Transverse colon (tissue), 4 donors: ENCODE measurements at regions not wholly inside any gene's neighbourhood (a gene's known extent, or its start where the extent isn't known, plus 50 kb on each side); places are given as distances from the start of the nearest gene placed in this dataset.

Experiments
- DNase-seq: peaks from one replicate; pipeline ENCODE4 v3.0.0-alpha.2; 2019
- H3K27ac ChIP-seq, 4 donors: fragments of 200-600 bp; sonication (generic); 2 replicates each; pipeline ENCODE4 v1.5.1; 2016 to 2018; ENCODE audit warnings: inconsistent platforms in 4 of 4
- H3K27me3 ChIP-seq: fragments of 200-600 bp; sonication (generic); 2 replicates; pipeline ENCODE4 v1.5.1; 2017; ENCODE audit warnings: inconsistent platforms
- H3K36me3 ChIP-seq, 4 donors: fragments of 200-600 bp; sonication (generic); 2 replicates each; pipeline ENCODE4 v1.5.1; 2017 to 2019; ENCODE audit warnings: inconsistent platforms in 4 of 4
- H3K4me1 ChIP-seq, 4 donors: fragments of 200-600 bp; sonication (generic); 2 replicates each; pipeline ENCODE4 v1.5.1; 2017 to 2020; ENCODE audit warnings: inconsistent platforms in 4 of 4
- H3K4me3 ChIP-seq, 4 donors: fragments of 200-600 bp; sonication (generic); 1 replicate in 1 of 4; 2 replicates in 3 of 4; pipeline versions ENCODE4 v1.5.1 to v1.6.1; 2017 to 2019; ENCODE audit warnings: inconsistent platforms in 4 of 4
- H3K9me3 ChIP-seq, 2 donors: fragments of 200-600 bp; sonication (generic); 2 replicates each; pipeline ENCODE4 v1.5.1; 2017 to 2019; ENCODE audit warnings: inconsistent platforms in 2 of 2
- CTCF ChIP-seq, 5 experiments: fragments of 200-600 bp in 3 of 5; fragments of 450-650 bp in 2 of 5; sonication (generic) in 3 of 5; IDR thresholded peaks; 1 replicate in 2 of 5; 2 replicates in 3 of 5; pipeline ENCODE4 v1.5.1; 2016 to 2017; ENCODE audit warnings: antibody characterized with exemption in 5 of 5, inconsistent platforms in 3 of 5, mild to moderate bottlenecking in 2 of 5, moderate library complexity in 1 of 5
- EP300 ChIP-seq: sonication (generic); formaldehyde crosslinking; IDR thresholded peaks from one replicate; pipeline ENCODE4 v1.6.1; 2017; ENCODE audit warnings: antibody characterized with exemption, low read depth
- POLR2A ChIP-seq: fragments of 450-650 bp; IDR thresholded peaks from one replicate; pipeline ENCODE4 v1.6.1; 2016; ENCODE audit warnings: antibody characterized with exemption, mild to moderate bottlenecking, moderate library complexity
- POLR2AphosphoS5 ChIP-seq, 3 donors: sonication (generic); formaldehyde crosslinking; IDR thresholded peaks; one replicate each; pipeline ENCODE4 v1.6.1; 2016; ENCODE audit warnings: antibody characterized with exemption in 3 of 3
- WGBS, 2 donors: methylation state at CpG; one replicate each; pipeline ENCODE4 v1.1.5; 2018; ENCODE audit warnings: low coverage in 1 of 2; 5-methylcytosine and 5-hydroxymethylcytosine counted together
- in situ Hi-C, 4 donors: fragments of 200-750 bp; cut with MboI; loops; one replicate each; pipeline versions ENCODE4 v1.15.0 to v1.15.1; 2017; ENCODE audit warnings: low sequenced_read_pairs in 3 of 4, low pct_ligation_motif_present in 1 of 4, low pct_unique_long_range_greater_than_20kb in 1 of 4
- intact Hi-C: fragments of 100-400 bp; cut with DNase I; formaldehyde crosslinking; loops from one replicate; pipeline ENCODE4 v1.15.1; 2023; ENCODE audit warnings: low total_unique reads

- intact Hi-C loops, result no loop called here
Observed at GRCh38 chr5:15034379-15034778, 162.8 kb upstream of the ANKH start.

GRCh38 chr5:15031180-15031579 lies 159.6 kb upstream of the ANKH start:
- DNase-seq, result no peak
- intact Hi-C loops, result no loop called here
- TF ChIP-seq EP300, result no peak
- H3K4me1 ChIP-seq, result no peaks in the 10 kb centered on the region
- 33 to 50% methylated on average over 1 of the region's 1 CpG for WGBS, 2 donors
- H3K9me3 ChIP-seq, result no peaks in the 10 kb centered on the region
- in situ Hi-C loops, result no loop called here
- H3K4me3 ChIP-seq, result no peak overlapping the region
- no peaks in the 10 kb centered on the region for H3K36me3 ChIP-seq
- no peaks in the 10 kb centered on the region for H3K27me3 ChIP-seq
- H3K27ac ChIP-seq, result no peak overlapping the region

More at GRCh38 chr5:15034379-15034778, 162.8 kb upstream of the ANKH start:
- Histone ChIP-seq H3K4me3 (no peak overlapping the region), H3K4me1 (peaks cover 0 to 9% (median 3%) of the 10 kb centered on the region in 4 donors), H3K27me3 (no peaks in the 10 kb centered on the region), H3K9me3 (peaks cover 5% of the 10 kb centered on the region in 2 donors), H3K27ac (no peak overlapping the region), H3K36me3 (no peaks in the 10 kb centered on the region)
- DNase-seq, result no peak
- 75 to 82% methylated on average over 4 to 5 of the region's 5 CpGs for WGBS, 2 donors
- TF ChIP-seq POLR2AphosphoS5 (IDR thresholded peaks at IDR 0.05) (no peak), POLR2A (no peak), EP300 (no peak), CTCF (IDR thresholded peaks at IDR 0.05) (no peak)
- in situ Hi-C loops, result no loop called here

- in situ Hi-C loops (no loop called here), intact Hi-C loops (no loop called here)
- H3K9me3 ChIP-seq, result no peaks in the 10 kb centered on the region
- no peak overlapping the region for H3K4me3 ChIP-seq
- TF ChIP-seq EP300 (no peak), CTCF (IDR thresholded peaks at IDR 0.05) (no peak), POLR2A (no peak), POLR2AphosphoS5 (IDR thresholded peaks at IDR 0.05) (no peak)
- H3K36me3 ChIP-seq, result no peaks in the 10 kb centered on the region
- no peaks in the 10 kb centered on the region for H3K27me3 ChIP-seq
- no peak for DNase-seq
- no peaks in the 10 kb centered on the region for H3K4me1 ChIP-seq
- no peak overlapping the region for H3K27ac ChIP-seq
Observed at GRCh38 chr5:15027764-15028163, 156.2 kb upstream of the ANKH start.

GRCh38 chr5:15026944-15027343 lies 155.4 kb upstream of the ANKH start:
- intact Hi-C loops, result no loop called here
- no peaks in the 10 kb centered on the region for H3K9me3 ChIP-seq
- DNase-seq, result no peak
- no peaks in the 10 kb centered on the region for H3K4me1 ChIP-seq
- WGBS, 2 donors, result 74 to 86% methylated on average over 5 to 6 of the region's 6 CpGs
- no peaks in the 10 kb centered on the region for H3K27me3 ChIP-seq
- H3K27ac ChIP-seq, result no peak overlapping the region
- in situ Hi-C loops, result no loop called here
- H3K4me3 ChIP-seq, result no peak overlapping the region
- TF ChIP-seq CTCF (IDR thresholded peaks at IDR 0.05) (no peak), POLR2AphosphoS5 (IDR thresholded peaks at IDR 0.05) (no peak), EP300 (no peak), POLR2A (no peak)
- H3K36me3 ChIP-seq, result no peaks in the 10 kb centered on the region

- intact Hi-C loops, result no loop called here
- Histone ChIP-seq H3K4me3 (no peak overlapping the region), H3K4me1 (no peaks in the 10 kb centered on the region), H3K9me3 (no peaks in the 10 kb centered on the region), H3K36me3 (no peaks in the 10 kb centered on the region), H3K27me3 (no peaks in the 10 kb centered on the region), H3K27ac (no peak overlapping the region)
- no peak for TF ChIP-seq EP300
- no peak for TF ChIP-seq POLR2AphosphoS5 (IDR thresholded peaks at IDR 0.05)
- TF ChIP-seq CTCF (IDR thresholded peaks at IDR 0.05), result no peak
- no peak for TF ChIP-seq POLR2A
- in situ Hi-C loops, result no loop called here
- no peak for DNase-seq
- WGBS, 2 donors, result 72 to 78% methylated on average over 6 to 9 of the region's 9 CpGs
Observed at GRCh38 chr5:15026011-15026893, 154.7 kb upstream of the ANKH start.
